KOPT-K1 (cell line): ENCODE measurements at regions not wholly inside any gene's neighbourhood (a gene's known extent, or its start where the extent isn't known, plus 50 kb on each side); places are given as distances from the start of the nearest gene placed in this dataset.
A peak's percentile ranks its signal among the peaks of the same experiment; 100 is the strongest.

Experiments used
- H3K27ac ChIP-seq: fragments of 200-600 bp; sonication (generic); 2 replicates; pipeline ENCODE4 v1.5.1; 2016; ENCODE audit warnings: antibody characterized with exemption, mild to moderate bottlenecking, low read depth, low read length; ENCODE audit not compliant: poor library complexity, severe bottlenecking
- H3K36me3 ChIP-seq: fragments of 200-600 bp; sonication (generic); 2 replicates; pipeline ENCODE4 v1.5.1; 2017; ENCODE audit warnings: antibody characterized with exemption, mild to moderate bottlenecking, low read length, moderate library complexity; ENCODE audit not compliant: insufficient read depth
- H3K9me3 ChIP-seq: fragments of 200-600 bp; sonication (generic); 2 replicates; pipeline ENCODE4 v1.5.1; 2017; ENCODE audit warnings: antibody characterized with exemption, low read length, mild to moderate bottlenecking; ENCODE audit not compliant: insufficient read depth, poor library complexity, severe bottlenecking

GRCh38 chr3:18057471-18058091, 315.1 kb upstream of the TBC1D5 start:
- Histone ChIP-seq H3K9me3 (peaks cover 34% of the 10 kb centered on the region), H3K36me3 (peaks cover 67% of the 10 kb centered on the region), H3K27ac (no peak overlapping the region)

DNA sequence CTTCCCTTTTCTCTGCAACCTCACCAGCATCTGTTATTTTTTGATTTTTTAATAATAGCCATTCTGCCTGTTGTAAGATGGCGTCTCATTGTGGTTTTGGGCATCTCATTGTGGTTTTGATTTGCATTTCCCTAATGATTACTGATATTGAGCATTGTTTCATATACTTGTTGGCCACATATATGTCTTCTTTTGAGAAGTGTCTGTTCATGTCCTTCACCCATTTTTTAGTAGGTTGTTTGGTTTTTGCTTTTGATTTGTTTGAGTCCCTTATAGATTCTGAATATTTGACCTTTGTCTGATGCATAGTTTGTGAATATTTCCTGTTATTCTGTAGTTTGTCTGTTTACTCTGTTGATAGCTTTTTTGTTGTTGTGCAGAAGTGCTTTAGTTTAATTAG, 312.2 kb upstream of the TBC1D5 start:
- H3K27ac ChIP-seq, result no peak overlapping the region
- peaks cover 34% of the 10 kb centered on the region for H3K9me3 ChIP-seq
- H3K36me3 ChIP-seq, result peaks cover 77% of the 10 kb centered on the region

GRCh38 chr3:18051306-18051705, 308.9 kb upstream of the TBC1D5 start:
- H3K9me3 ChIP-seq, result peaks cover 31% of the 10 kb centered on the region
- peaks cover 82% of the 10 kb centered on the region for H3K36me3 ChIP-seq
- H3K27ac ChIP-seq, result no peak overlapping the region

GRCh38 chr3:18049096-18049495, 306.7 kb upstream of the TBC1D5 start:
- Histone ChIP-seq H3K27ac (no peak overlapping the region), H3K9me3 (peaks cover 11% of the 10 kb centered on the region), H3K36me3 (peaks cover 87% of the 10 kb centered on the region)

- H3K9me3 ChIP-seq, result no peaks in the 10 kb centered on the region
- H3K27ac ChIP-seq, result peak overlapping the region; percentile 15
- H3K36me3 ChIP-seq, result peaks cover 85% of the 10 kb centered on the region
These were observed 304.6 kb upstream of the TBC1D5 start for GRCh38 chr3:18047052-18047451.

GRCh38 chr3:18046131-18046915, 303.9 kb upstream of the TBC1D5 start:
- Histone ChIP-seq H3K36me3 (peaks cover 85% of the 10 kb centered on the region), H3K27ac (peak overlapping the region; percentile 15)

DNA sequence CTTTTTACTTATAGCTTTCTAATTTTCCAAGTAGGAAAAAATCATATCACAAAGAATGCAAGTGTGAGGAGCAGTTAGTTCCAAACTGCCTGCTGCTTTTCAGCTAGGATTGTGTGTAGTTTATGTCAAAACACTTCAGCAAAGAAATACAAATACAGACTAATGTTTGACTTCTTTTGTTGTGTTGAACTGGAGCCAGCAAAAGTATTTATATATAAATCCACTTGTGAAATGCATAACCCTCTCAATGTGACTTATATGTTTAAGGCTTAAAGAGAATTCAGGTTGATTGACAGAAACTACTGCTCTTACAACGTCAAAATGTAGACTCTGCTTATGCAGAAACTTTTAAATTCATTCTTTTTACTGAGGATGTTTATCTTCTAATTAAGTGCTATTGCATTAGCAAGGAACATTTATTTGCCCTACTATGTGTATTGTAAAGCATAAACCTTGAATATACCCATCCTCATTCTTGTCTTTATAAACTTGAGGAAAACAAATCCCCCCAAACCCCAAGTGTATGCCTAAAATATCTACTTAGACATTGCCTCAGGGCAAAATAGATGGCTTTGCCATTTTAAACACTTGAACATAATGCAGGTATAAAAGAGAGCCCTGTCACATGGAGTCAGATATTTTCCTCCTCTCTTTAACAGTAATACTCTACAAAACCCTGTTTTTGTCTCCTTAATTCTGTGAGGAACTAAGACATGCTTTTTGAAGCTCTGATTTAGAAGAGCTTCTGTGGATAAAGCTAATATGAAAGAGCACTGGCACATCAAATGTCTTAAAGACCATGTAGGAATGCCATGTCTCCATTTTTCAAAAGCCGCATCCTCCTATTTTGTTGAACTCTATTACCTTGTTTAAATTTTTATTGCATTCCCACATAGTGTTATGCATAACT, 302.8 kb upstream of the TBC1D5 start:
- Histone ChIP-seq H3K27ac (no peak overlapping the region), H3K36me3 (peaks cover 88% of the 10 kb centered on the region), H3K9me3 (peaks cover 12% of the 10 kb centered on the region)

More at GRCh38 chr3:18046131-18046915, 303.9 kb upstream of the TBC1D5 start:
- peaks cover 2% of the 10 kb centered on the region for H3K9me3 ChIP-seq

DNA sequence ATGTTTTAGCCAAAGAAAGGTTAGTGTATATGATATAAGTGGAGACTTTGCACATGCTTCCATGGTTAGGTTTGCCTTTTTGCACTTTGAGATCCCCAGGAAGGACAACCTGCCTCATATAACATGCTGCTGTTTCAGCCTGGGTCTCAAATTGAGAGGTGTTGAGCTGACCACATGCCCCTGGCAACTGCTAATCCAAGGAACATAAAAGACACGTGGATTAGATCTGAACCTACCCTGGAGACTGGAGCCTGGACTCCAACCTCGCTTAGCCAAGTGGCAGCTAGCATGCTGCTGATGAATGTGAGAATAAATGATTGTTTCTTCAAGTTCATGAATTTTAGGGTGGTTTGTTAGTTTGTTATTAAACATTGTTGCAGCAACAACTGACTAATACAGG, 301.8 kb upstream of the TBC1D5 start:
- Histone ChIP-seq H3K36me3 (peaks cover 84% of the 10 kb centered on the region), H3K27ac (no peak overlapping the region), H3K9me3 (peaks cover 12% of the 10 kb centered on the region)

DNA sequence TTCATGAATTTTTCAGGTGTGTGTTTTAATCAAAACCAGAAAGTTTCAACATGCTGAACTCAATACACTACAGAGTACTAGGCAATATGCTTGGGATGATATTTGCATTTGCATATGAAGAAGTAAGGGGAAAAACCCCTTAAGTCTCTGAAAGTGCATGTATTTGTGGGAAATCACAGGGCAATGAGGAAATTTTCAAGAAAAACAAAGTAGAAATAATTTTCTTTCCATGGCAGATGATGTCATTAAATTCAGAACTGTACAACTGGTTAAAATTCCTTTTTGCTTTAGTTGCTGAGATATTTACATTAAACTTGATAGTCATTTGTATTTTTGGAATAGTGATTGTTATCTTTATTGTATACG, 294.0 kb upstream of the TBC1D5 start:
- Histone ChIP-seq H3K27ac (no peak overlapping the region), H3K9me3 (peaks cover 12% of the 10 kb centered on the region), H3K36me3 (peaks cover 48% of the 10 kb centered on the region)

DNA sequence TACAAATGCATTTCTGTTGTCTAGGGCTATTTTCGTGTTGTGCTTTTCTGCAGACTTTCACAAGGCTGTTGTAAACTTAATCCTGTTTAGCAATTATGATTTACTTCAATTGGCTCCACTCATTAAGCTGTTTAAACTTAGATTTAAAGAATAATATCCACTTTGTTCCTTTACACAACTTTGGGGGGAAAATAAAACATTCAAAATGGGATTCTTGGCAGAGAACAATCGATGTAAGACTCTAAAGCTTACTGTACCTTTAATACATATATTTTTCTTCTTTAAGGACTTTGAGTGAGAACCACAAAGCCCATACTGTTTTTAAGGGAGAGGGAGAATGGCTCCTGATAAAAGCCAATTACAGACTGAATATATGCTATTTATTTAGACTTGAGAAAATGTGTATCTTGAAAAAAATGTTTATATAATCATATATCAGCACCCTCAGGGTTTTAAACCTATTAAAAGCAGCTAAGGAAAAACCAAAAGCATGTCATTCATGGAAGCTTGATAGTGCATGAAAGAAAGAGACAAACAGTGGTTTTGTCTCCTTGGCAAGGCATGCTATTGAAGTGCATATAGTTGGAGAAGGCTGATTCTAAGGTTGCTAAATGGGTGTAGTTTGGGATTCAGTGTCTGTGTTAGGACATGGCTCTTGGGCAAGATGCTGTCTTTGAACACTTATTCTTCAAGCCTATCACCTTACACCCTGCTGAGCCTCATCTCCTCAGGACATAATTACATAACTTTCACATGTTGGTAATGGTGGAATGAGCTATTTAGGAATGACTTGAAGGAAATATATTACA, 293.4 kb upstream of the TBC1D5 start:
- Histone ChIP-seq H3K9me3 (peaks cover 6% of the 10 kb centered on the region), H3K27ac (no peak overlapping the region), H3K36me3 (peaks cover 42% of the 10 kb centered on the region; the same call in 1 of the 2 replicates)

DNA sequence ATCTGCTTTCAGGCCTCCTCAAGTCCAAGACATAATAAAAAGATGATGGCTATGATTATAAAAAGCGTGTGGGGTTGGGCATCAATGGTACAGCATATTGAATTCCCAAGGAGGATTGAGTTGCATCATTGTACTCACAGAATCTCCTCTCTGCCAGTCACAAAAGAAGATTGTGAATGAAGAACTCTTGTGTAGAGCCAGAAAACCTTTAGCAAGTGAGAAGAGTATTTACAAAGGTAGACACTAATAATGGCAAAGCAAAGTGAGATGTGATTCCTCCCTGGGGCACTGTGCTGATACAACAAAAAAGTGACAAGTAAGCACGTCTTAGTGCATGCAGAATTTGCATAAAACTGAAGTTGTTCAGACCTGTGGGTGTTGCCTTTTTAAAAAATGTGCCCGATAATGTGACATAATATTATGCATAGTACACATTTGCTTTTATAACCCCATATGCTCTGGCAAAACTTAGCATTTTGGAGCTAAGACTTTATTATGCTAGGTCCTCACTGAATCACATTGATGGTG, 291.2 kb upstream of the TBC1D5 start:
- H3K27ac ChIP-seq, result peak overlapping the region; percentile 30
- peaks cover 37% of the 10 kb centered on the region; the same call in 1 of the 2 replicates for H3K36me3 ChIP-seq
- no peaks in the 10 kb centered on the region for H3K9me3 ChIP-seq

- Histone ChIP-seq H3K27ac (peak overlapping the region; percentile 32), H3K9me3 (no peaks in the 10 kb centered on the region), H3K36me3 (peaks cover 41% of the 10 kb centered on the region)
These were observed 288.0 kb upstream of the TBC1D5 start for GRCh38 chr3:18030371-18030870.

DNA sequence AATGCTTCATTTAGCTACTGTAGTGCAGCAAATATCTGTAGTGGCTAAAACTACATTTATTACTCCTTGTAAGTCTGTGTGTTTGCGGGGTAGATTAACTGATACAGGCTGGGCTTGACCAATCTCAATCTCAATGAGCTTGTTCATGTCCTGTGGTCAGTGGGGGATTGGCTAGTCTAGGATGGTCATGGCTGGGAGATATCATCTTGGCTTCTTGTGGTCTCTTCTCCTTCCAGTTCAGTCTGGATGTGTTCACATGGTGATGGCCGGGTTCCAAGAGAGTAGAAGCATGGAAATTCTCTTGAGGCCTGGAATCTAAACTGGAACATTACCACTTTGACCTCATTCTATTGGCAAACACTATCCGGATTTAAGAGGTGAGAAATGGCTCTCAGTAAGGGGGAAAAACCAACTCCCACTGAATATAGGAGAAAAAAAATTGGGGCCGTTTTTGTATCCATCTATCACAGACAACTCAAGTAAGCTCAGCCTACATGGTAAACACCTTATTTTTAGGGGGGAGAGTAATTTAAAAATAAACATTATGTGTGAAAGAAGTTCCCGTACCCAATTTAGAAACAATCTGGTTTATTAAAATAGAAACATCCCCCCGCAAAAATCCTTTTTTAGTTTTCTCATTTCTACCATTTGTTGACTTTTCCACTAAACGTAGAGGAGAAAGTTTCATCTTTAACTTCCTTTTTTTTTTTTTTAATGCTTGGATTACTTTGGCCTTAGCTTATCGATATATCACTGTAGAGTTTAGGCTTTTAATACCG, 284.9 kb upstream of the TBC1D5 start:
- peak overlapping the region; percentile 97 for H3K27ac ChIP-seq
- H3K36me3 ChIP-seq, result peaks cover 37% of the 10 kb centered on the region
- H3K9me3 ChIP-seq, result no peaks in the 10 kb centered on the region
